GM18499 (cell line): ENCODE measurements at regions not wholly inside any gene's neighbourhood (a gene's known extent, or its start where the extent isn't known, plus 50 kb on each side); places are given as distances from the start of the nearest gene placed in this dataset.

Experiments used
- ATAC-seq: cut with Tn5 transposase; IDR thresholded peaks from one replicate; pipeline ENCODE4 v1.9.1; 2021; ENCODE audit warnings: moderate number of reproducible peaks; ENCODE audit not compliant: insufficient read depth, unreplicated experiment

DNA sequence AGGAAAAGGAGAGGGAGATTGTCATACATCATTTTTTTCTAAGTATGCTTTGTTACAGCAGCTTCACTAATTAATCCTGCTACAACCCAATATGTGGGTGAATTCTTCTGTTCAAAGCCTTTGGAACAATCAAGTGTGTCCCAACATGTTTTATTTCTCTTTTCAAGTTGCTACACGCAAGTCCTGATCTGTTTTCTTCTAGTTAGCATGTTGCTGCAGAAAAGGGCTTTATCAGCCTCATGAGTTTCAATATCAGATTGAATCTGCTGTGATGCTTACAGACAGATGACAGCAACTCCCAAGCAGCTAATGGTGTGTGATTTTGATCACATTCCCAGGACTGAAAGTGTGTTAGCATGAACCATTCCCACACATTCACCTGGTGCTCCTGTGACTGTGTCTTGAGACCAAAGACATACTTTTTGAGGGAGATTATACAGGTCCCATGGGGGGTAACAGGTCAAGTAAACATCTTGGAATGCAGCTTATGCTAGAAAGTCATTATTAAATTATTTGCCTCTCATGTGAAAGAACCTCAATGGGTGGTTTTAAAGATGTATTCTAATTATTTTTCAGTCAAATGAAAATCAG is 96.9 kb upstream of the KCNJ16 start:
- no peak for ATAC-seq

DNA sequence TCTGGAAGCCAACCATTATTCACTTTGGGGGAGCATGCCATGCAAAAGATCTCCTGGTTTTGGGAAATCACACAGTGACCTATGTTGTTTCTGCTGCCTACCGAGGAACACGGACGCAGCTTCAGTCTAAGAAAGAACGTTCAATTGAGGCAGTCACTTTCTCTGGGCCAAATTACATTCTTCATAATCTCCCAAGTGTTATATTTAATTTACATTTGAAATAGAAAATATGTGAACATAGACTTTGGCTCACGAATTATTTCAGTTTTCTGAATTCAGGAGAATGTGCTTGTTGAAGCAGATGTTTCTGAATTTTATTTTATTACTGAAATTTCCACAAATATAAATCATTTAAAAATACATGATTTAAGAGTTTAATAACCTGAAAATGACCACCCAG is 93.6 kb upstream of the KCNJ16 start:
- no peak for ATAC-seq

DNA sequence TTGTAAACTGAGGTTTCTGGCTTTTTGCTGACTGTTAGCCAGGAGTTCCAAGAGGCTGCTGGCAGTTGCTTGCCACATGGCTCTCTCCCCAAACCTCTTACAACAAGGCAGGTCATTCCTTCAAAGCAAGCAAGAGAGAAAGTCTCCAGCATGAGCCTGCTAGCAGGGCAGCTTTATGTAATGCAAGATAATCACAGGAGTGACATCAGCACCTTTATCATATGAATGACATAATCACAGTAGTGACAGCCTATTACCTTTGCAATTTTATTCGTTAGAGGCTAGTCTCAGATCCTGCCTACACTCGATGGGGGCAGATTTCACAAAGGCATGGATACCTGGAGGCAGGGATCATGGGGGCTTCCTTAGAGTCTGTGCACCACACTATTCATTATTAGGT is 79.5 kb upstream of the KCNJ16 start:
- ATAC-seq, result no peak

DNA sequence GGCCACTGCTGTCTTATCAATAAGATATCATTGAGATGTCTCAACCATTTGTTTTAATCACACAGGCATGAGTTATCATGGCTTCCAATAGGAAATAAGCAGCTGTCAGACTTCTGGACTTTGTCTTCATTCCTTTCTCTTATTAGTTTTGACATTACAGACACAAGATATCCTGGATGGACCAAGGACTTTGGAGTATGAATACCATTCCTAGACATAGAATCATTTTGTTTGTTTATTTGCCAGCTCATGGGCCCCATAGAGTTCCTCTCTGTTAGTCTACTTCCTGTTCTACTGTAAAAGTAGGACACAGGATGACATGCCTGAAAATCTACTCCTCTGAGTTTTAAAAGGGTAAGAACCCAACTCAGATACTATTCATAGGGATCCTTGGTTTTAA is 77.7 kb upstream of the KCNJ16 start:
- no peak for ATAC-seq

DNA sequence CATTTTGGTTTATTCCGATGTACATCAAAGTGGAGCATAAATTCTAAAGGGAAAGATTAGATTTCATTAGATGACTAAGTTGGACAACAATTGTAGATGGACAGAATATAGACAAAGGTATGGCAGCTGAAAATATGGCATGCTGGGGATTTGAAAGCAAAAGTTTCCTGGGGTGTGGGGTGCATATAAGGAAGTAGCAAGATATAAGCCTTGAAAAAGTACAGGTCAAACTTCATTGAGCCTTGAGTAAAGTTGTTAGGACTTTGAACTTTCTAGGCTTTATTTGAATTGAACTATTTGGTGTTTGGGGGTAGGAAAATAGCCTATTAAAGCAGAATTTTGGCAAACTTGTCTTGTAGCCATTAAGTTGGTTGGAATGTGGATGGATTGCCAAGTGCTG is 75.8 kb upstream of the KCNJ16 start:
- ATAC-seq, result no peak

DNA sequence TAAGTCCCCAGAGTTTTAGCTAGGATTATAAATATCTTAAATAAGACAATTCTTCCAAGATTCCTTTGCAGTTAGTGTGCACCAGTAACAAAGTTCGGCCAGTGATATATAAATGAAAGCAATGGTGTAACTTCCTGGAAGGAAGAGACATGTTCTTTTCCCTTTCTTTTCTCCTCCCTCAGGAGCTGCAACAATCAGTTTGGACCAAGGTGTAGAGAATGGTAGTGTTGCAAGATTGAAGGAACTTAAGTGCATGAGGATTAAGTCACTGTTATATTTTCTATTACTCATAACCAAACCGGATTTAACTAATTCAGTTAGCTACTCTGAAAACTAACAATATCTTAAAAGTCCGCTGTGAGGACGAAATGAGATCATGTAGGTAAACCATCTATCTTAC is 68.9 kb upstream of the KCNJ16 start:
- ATAC-seq, result no peak

DNA sequence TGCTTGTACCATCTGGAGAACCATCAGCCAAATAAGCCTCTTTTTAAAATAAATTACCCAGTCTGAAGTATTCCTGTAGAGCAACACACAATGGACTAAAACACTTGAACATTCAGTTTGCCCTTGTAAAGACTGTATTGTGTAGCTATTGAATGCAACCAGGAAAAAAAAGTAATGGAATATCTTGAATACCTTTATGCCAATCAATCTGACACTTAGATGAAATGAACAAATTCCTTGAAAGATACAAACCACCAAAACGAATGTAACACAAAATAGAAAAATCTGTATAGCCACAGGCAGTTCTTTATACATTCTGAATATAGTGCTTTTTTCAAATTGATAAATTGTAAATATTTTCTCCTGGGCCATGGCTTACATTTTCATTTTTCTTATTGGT is 63.3 kb upstream of the KCNJ16 start:
- no peak for ATAC-seq

DNA sequence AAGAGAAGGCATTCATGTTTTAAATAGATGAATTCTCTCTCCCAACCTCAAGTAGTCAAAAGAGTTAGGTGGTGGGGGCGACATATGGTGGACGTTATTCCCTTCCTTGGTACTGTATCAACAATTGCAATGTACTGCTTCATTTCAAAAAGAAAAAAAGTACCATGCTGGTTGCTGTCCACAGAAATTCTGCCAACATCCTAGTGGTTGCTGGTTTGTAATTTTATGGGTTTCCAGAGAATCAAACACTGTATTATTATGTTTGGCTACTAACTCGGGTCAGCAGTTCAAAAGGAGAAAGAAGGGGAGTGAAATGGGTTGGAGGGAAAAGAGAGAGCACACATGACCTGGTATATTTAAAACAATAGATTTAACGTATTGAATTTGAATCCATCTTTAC is 61.1 kb upstream of the KCNJ16 start:
- ATAC-seq, result no peak

DNA sequence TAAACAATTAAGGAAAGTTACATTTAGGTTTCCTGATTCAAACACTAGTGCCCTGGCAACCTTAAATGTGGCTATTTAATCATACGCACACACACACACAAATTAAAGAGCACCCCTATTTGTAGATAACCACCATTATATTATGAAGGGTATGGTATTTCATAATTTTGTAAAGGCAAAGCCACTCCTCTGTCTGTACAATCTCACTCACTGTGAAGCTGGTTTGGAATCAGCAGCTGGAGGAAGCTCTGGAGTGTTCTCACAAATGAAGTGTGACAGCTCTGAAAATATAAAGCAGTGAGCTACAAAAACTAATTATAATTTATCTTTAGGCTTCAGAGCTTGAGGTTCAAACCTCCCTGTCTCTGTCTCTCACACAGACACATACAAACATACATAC is 57.9 kb upstream of the KCNJ16 start:
- ATAC-seq, result no peak

DNA sequence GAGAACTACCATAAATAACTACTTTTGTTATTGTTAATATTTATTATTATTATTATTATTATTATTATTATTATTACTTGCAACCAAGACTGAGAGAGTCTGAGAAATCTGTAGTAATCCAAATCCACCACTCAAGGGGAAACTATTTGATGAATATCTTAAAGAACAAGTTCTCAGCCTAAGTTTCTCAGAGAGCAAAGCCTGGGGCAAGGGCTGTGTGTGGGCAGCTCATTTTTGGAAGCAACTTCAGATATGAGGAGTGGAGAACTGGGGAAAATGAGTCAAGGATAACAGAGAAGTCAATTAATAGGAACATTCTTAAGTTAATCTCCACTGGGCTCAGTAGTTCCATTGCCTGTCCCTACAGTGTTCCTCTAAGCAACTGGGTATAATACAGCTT is 57.1 kb upstream of the KCNJ16 start:
- ATAC-seq, result no peak

DNA sequence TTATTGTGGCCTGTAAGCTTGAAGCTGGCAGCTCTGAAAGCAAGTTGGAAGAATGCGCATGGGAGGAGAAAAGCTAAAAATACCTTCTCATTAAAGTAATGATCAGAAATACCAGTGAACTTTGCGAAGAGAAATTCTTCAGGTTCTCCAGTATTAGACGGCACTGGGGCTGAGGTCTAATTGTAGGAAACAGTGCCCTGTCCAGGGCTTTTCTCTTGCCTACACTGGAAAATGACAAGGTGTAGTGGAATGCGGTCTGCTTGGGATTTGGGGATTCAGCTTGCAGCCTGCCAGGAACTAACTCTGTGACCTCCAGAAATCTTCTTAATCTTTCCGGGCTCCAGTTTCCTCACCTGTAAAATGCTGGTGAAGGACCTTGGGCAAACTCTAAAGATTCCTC is 53.3 kb upstream of the KCNJ16 start:
- no peak for ATAC-seq

DNA sequence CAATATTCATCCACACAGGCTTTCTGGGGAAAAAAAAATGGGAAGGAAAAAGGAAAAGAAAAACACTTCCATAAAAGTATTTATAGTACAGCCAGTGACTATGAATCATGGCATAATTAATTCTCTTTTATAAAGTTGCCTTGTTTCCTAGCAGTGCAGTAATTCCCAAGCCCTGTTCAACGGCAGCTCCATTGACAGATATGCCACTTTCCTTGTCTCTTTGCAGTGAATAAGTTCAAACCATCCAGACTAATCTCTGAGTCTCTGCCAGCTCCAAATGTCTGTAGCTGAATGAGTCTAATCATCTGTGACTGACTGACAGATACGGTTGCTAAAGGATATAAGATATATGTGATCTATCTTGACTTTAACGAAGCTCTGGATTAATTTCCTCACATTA is 52.9 kb upstream of the KCNJ16 start:
- ATAC-seq, result no peak

DNA sequence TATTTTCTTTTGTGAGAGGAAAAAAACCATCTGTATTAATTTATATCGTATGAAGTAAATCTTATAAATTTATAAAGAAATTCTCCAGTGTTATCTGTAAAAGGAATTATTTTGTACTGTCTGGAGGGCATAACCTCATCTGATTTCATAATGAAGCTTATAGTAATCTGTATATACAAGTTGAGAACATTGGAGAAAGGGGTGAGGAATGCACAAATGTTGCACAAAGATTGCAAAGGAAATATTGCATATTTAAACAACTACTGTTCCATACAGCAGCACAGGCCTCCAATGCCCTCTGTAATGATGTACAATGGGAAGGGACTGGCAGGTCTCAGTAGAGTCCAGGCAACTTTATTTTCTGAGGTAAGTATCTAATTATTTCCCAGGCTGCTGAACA is 50.8 kb upstream of the KCNJ16 start:
- no peak for ATAC-seq
